ENCODE measurements at regions not wholly inside any gene's neighbourhood (a gene's known extent, or its start where the extent isn't known, plus 50 kb on each side); places are given as distances from the start of the nearest gene placed in this dataset.

DNA sequence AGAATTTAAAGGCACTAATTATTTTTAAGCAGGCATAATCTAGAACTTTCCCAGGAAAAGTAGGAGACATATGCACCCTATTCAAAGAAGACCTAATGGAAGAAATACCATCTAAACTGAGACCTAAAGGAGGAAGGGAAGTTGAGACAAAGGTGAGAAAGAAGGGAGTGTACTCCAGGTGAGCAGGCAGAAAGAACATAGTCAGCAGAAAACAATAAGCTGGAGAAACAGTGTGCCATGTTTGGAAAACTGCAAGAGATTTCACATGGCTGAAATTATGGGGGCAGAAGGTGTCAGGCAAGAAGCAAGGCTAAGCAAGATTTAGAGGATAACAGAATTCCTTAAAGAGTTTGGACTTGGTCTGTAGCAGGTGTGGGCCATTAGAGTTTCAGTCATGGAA is 167.0 kb upstream of the USP25 start:
- intact Hi-C loops (cut with micrococcal nuclease) = no loop called here
- H3K27me3 ChIP-seq (ENCODE audit: control insufficient read depth in 2 of 2, insufficient read depth in 2 of 2, low read length in 2 of 2) = no peaks in the 10 kb centered on the region
- H3K4me1 Mint-ChIP-seq = no peaks in the 10 kb centered on the region
- CTCF ChIA-PET = no interaction called here
- no peak overlapping the region for H3K27ac ChIP-seq (ENCODE audit: low read depth, low read length)
- no peak overlapping the region for H3K4me3 Mint-ChIP-seq
- H3K9me3 Mint-ChIP-seq = peaks cover 0 to 2% (median 0%) of the 10 kb centered on the region in 11 donors
- H3K27ac Mint-ChIP-seq = no peak overlapping the region
- no peaks in the 10 kb centered on the region for H3K9me3 ChIP-seq (ENCODE audit: control insufficient read depth in 2 of 3, low read length in 3 of 3)
- POLR2A ChIA-PET = no interaction called here
- no peak for ATAC-seq
- H3K36me3 ChIP-seq (ENCODE audit: control insufficient read depth in 2 of 3, insufficient read depth in 3 of 3, low read length in 3 of 3) = no peaks in the 10 kb centered on the region
- H3K4me1 ChIP-seq (ENCODE audit: control insufficient read depth in 2 of 2, insufficient read depth in 2 of 2, low read length in 2 of 2) = no peaks in the 10 kb centered on the region
- DNase-seq = no peak
- no peaks in the 10 kb centered on the region for H3K36me3 Mint-ChIP-seq
- H3K4me3 ChIP-seq (ENCODE audit: low read length) = no peak overlapping the region
- peaks cover 6 to 18% (median 10%) of the 10 kb centered on the region in 5 donors for H3K27me3 Mint-ChIP-seq

- Mint-ChIP-seq H3K36me3 (no peaks in the 10 kb centered on the region), H3K4me1 (no peaks in the 10 kb centered on the region), H3K9me3 (peaks cover 0 to 2% (median 0%) of the 10 kb centered on the region in 11 donors), H3K27ac (no peak overlapping the region), H3K27me3 (peaks cover 13 to 29% (median 26%) of the 10 kb centered on the region in 5 donors), H3K4me3 (no peak overlapping the region)
- intact Hi-C loops (cut with micrococcal nuclease) = no loop called here
- ChIA-PET POLR2A (interaction anchor here (0.5 kb wide), 1 partner anchor 95 kb away, joined by 3 read pairs; no protein-coding TSS in a partner anchor), CTCF (interaction anchor here (0.8 kb wide), 1 partner anchor 12 kb away, joined by 3 read pairs; no protein-coding TSS in a partner anchor)
- Histone ChIP-seq H3K27me3 (ENCODE audit: control insufficient read depth in 2 of 2, insufficient read depth in 2 of 2, low read length in 2 of 2) (peaks cover 0 to 4% of the 10 kb centered on the region in 2 donors), H3K9me3 (ENCODE audit: control insufficient read depth in 2 of 3, low read length in 3 of 3) (no peaks in the 10 kb centered on the region), H3K36me3 (ENCODE audit: control insufficient read depth in 2 of 3, insufficient read depth in 3 of 3, low read length in 3 of 3) (no peaks in the 10 kb centered on the region), H3K4me1 (ENCODE audit: control insufficient read depth in 2 of 2, insufficient read depth in 2 of 2, low read length in 2 of 2) (no peaks in the 10 kb centered on the region), H3K27ac (ENCODE audit: low read depth, low read length) (no peak overlapping the region), H3K4me3 (ENCODE audit: low read length) (no peak overlapping the region)
- DNase-seq (no peak), ATAC-seq (no peak)
Measured at GRCh38 chr21:15564907-15565306, 164.9 kb upstream of the USP25 start.

- Mint-ChIP-seq H3K4me1 (no peaks in the 10 kb centered on the region), H3K4me3 (no peak overlapping the region), H3K27me3 (peaks cover 13 to 36% (median 28%) of the 10 kb centered on the region in 5 donors), H3K9me3 (peaks cover 0 to 2% (median 0%) of the 10 kb centered on the region in 11 donors), H3K36me3 (no peaks in the 10 kb centered on the region), H3K27ac (no peak overlapping the region)
- H3K27ac ChIP-seq (ENCODE audit: low read depth, low read length) = no peak overlapping the region
- intact Hi-C loops (cut with micrococcal nuclease) = no loop called here
- H3K4me1 ChIP-seq (ENCODE audit: control insufficient read depth in 2 of 2, insufficient read depth in 2 of 2, low read length in 2 of 2) = no peaks in the 10 kb centered on the region
- H3K36me3 ChIP-seq (ENCODE audit: control insufficient read depth in 2 of 3, insufficient read depth in 3 of 3, low read length in 3 of 3) = no peaks in the 10 kb centered on the region
- no peak for ATAC-seq
- CTCF ChIA-PET = no interaction called here
- DNase-seq = no peak
- no peaks in the 10 kb centered on the region for H3K9me3 ChIP-seq (ENCODE audit: control insufficient read depth in 2 of 3, low read length in 3 of 3)
- H3K27me3 ChIP-seq (ENCODE audit: control insufficient read depth in 2 of 2, insufficient read depth in 2 of 2, low read length in 2 of 2) = peaks cover 0 to 4% of the 10 kb centered on the region in 2 donors
- no peak overlapping the region for H3K4me3 ChIP-seq (ENCODE audit: low read length)
- POLR2A ChIA-PET = no interaction called here
Measured at GRCh38 chr21:15566703-15567102, 163.1 kb upstream of the USP25 start.

DNA sequence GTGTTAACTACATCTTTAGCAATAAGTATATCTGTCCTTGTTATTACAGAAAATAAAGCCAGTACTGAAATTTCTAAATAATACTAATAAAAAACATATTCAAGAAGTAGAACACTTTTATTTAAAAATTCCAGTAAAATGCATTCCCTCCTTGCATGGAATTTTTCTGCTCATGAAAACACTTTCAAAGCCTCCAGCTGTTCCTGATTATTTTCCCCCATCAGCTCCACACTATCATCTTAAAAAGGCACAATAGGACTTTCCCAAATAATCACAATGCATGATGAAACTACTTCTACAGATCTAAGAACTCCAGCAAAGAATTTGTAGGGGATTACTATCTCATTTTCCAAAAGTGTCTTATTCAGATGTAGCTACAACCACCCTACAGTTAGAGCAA is 162.6 kb upstream of the USP25 start:
- H3K36me3 Mint-ChIP-seq = no peaks in the 10 kb centered on the region
- no peaks in the 10 kb centered on the region for H3K9me3 ChIP-seq (ENCODE audit: control insufficient read depth in 2 of 3, low read length in 3 of 3)
- no peak overlapping the region for H3K27ac Mint-ChIP-seq
- DNase-seq (no peak), ATAC-seq (no peak)
- H3K4me3 ChIP-seq (ENCODE audit: low read length) = no peak overlapping the region
- H3K27ac ChIP-seq (ENCODE audit: low read depth, low read length) = no peak overlapping the region
- peaks cover 0 to 4% of the 10 kb centered on the region in 2 donors for H3K27me3 ChIP-seq (ENCODE audit: control insufficient read depth in 2 of 2, insufficient read depth in 2 of 2, low read length in 2 of 2)
- intact Hi-C loops (cut with micrococcal nuclease) = no loop called here
- H3K27me3 Mint-ChIP-seq = peaks cover 13 to 36% (median 28%) of the 10 kb centered on the region in 5 donors
- no peaks in the 10 kb centered on the region for H3K4me1 ChIP-seq (ENCODE audit: control insufficient read depth in 2 of 2, insufficient read depth in 2 of 2, low read length in 2 of 2)
- ChIA-PET CTCF (no interaction called here), POLR2A (no interaction called here)
- no peaks in the 10 kb centered on the region for H3K4me1 Mint-ChIP-seq
- H3K4me3 Mint-ChIP-seq = no peak overlapping the region
- no peaks in the 10 kb centered on the region for H3K36me3 ChIP-seq (ENCODE audit: control insufficient read depth in 2 of 3, insufficient read depth in 3 of 3, low read length in 3 of 3)
- peaks cover 0 to 2% (median 0%) of the 10 kb centered on the region in 11 donors for H3K9me3 Mint-ChIP-seq

GRCh38 chr21:15568516-15568915 is 161.3 kb upstream of the USP25 start:
- ChIA-PET POLR2A (no interaction called here), CTCF (no interaction called here)
- no peak for ATAC-seq
- Histone ChIP-seq H3K27ac (ENCODE audit: low read depth, low read length) (no peak overlapping the region), H3K9me3 (ENCODE audit: control insufficient read depth in 2 of 3, low read length in 3 of 3) (no peaks in the 10 kb centered on the region), H3K4me1 (ENCODE audit: control insufficient read depth in 2 of 2, insufficient read depth in 2 of 2, low read length in 2 of 2) (no peaks in the 10 kb centered on the region), H3K36me3 (ENCODE audit: control insufficient read depth in 2 of 3, insufficient read depth in 3 of 3, low read length in 3 of 3) (no peaks in the 10 kb centered on the region), H3K27me3 (ENCODE audit: control insufficient read depth in 2 of 2, insufficient read depth in 2 of 2, low read length in 2 of 2) (peaks cover 0 to 4% of the 10 kb centered on the region in 2 donors), H3K4me3 (ENCODE audit: low read length) (no peak overlapping the region)
- Mint-ChIP-seq H3K36me3 (no peaks in the 10 kb centered on the region), H3K4me3 (no peak overlapping the region), H3K27me3 (peaks cover 13 to 30% (median 27%) of the 10 kb centered on the region in 5 donors), H3K9me3 (peaks cover 0 to 2% (median 0%) of the 10 kb centered on the region in 11 donors), H3K27ac (no peak overlapping the region), H3K4me1 (no peaks in the 10 kb centered on the region)
- intact Hi-C loops (cut with micrococcal nuclease) = no loop called here
- no peak for DNase-seq

- H3K4me1 ChIP-seq (ENCODE audit: control insufficient read depth in 2 of 2, insufficient read depth in 2 of 2, low read length in 2 of 2) = no peaks in the 10 kb centered on the region
- no peak for ATAC-seq
- CTCF ChIA-PET = no interaction called here
- no peak for DNase-seq
- H3K27me3 Mint-ChIP-seq = peaks cover 0 to 2% (median 0%) of the 10 kb centered on the region in 5 donors
- H3K36me3 ChIP-seq (ENCODE audit: control insufficient read depth in 2 of 3, insufficient read depth in 3 of 3, low read length in 3 of 3) = no peaks in the 10 kb centered on the region
- H3K9me3 Mint-ChIP-seq = peaks cover 0 to 2% (median 0%) of the 10 kb centered on the region in 11 donors
- H3K27ac ChIP-seq (ENCODE audit: low read depth, low read length) = no peak overlapping the region
- H3K4me3 ChIP-seq (ENCODE audit: low read length) = no peak overlapping the region
- no peaks in the 10 kb centered on the region for H3K4me1 Mint-ChIP-seq
- no peaks in the 10 kb centered on the region for H3K27me3 ChIP-seq (ENCODE audit: control insufficient read depth in 2 of 2, insufficient read depth in 2 of 2, low read length in 2 of 2)
- no peak overlapping the region for H3K4me3 Mint-ChIP-seq
- H3K27ac Mint-ChIP-seq = no peak overlapping the region
- H3K9me3 ChIP-seq (ENCODE audit: control insufficient read depth in 2 of 3, low read length in 3 of 3) = no peaks in the 10 kb centered on the region
- intact Hi-C loops (cut with micrococcal nuclease) = no loop called here
- H3K36me3 Mint-ChIP-seq = no peaks in the 10 kb centered on the region
- POLR2A ChIA-PET = no interaction called here
Measured at GRCh38 chr21:15586752-15587427, 142.9 kb upstream of the USP25 start.
